ENCODE measurements at regions not wholly inside any gene's neighbourhood (a gene's known extent, or its start where the extent isn't known, plus 50 kb on each side); places are given as distances from the start of the nearest gene placed in this dataset.

DNA sequence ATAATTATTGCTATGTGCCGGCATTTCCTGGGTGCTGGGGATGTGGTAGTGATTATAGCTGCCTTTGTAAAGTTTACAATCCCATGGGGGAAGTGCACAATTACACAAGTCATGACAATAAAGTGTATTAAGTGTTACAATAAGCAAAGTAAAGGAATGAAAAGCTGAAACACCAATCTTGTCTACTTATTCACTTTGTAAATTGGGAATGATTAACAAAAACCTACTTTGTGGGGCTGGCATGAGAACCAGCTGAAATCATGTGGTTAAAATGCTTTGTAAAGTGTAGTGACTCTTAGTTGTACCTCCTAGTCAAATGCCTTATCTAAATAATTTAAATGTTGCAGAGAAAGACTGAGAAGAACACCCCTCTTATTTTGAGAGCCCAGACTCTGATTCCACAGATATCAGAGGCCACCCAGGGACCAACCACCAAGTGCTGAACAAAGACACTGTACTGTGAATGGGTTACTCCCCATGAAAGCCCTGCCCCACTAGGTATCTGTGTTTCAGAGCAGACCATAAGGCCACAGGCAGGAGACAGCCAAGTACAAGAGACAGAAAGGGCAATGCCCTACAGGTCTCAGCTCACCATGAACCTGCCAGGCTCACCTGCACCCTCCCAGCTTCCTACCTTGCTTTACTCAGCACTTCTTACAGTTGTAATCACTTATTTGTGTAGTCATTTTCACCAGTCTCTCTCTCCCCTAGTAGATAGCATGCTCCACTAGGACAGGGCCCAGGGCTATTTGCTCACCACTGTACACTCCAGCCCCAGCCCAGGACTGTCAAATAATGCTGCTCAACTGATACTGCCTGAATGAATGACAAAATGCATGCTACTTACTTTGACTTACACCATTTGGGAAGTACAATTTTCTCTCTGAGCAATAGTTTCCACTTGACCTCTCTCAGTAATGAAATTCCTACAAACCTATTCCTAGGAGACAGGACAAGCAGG, 101.6 kb upstream of the APC start:
- Histone ChIP-seq H3K79me2 (replicated peaks; ENCODE audit: insufficient read depth) (no peaks in the 10 kb centered on the region), H3K27me3 (ENCODE audit: insufficient read depth) (no peaks in the 10 kb centered on the region), H3K36me3 (ENCODE audit: insufficient read depth) (no peaks in the 10 kb centered on the region), H3K9me2 (ENCODE audit: insufficient read depth) (0 out of 2 replicates have a peak, but pooled peaks cover 6% of the 10 kb centered on the region), H3K4me2 (no peak overlapping the region), H4K20me1 (replicated peaks; ENCODE audit: insufficient read depth) (no peaks in the 10 kb centered on the region), H3K4me3 (no peak overlapping the region), H2AFZ (no peak overlapping the region; the same call in 1 of the 2 replicates), H3K4me1 (ENCODE audit: insufficient read depth) (no peaks in the 10 kb centered on the region), H3K27ac (ENCODE audit: low read depth) (no peak overlapping the region), H3F3A (replicated peaks; ENCODE audit: low read depth) (no peaks in the 10 kb centered on the region)
- Mint-ChIP-seq H3K27me3 (ENCODE audit: insufficient read depth, low read depth, poor library complexity) (no peaks in the 10 kb centered on the region), H3K36me3 (ENCODE audit: low read depth) (peaks cover 10% of the 10 kb centered on the region; the same call in 1 of the 3 replicates), H3K9me3 (peaks cover 22% of the 10 kb centered on the region), H3K27ac (no peak overlapping the region), H3K4me1 (peaks cover 3% of the 10 kb centered on the region), H3K4me3 (no peak overlapping the region)
- no peak for DNase-seq (ENCODE audit: low spot score)
- TF ChIP-seq, protein P1, sequence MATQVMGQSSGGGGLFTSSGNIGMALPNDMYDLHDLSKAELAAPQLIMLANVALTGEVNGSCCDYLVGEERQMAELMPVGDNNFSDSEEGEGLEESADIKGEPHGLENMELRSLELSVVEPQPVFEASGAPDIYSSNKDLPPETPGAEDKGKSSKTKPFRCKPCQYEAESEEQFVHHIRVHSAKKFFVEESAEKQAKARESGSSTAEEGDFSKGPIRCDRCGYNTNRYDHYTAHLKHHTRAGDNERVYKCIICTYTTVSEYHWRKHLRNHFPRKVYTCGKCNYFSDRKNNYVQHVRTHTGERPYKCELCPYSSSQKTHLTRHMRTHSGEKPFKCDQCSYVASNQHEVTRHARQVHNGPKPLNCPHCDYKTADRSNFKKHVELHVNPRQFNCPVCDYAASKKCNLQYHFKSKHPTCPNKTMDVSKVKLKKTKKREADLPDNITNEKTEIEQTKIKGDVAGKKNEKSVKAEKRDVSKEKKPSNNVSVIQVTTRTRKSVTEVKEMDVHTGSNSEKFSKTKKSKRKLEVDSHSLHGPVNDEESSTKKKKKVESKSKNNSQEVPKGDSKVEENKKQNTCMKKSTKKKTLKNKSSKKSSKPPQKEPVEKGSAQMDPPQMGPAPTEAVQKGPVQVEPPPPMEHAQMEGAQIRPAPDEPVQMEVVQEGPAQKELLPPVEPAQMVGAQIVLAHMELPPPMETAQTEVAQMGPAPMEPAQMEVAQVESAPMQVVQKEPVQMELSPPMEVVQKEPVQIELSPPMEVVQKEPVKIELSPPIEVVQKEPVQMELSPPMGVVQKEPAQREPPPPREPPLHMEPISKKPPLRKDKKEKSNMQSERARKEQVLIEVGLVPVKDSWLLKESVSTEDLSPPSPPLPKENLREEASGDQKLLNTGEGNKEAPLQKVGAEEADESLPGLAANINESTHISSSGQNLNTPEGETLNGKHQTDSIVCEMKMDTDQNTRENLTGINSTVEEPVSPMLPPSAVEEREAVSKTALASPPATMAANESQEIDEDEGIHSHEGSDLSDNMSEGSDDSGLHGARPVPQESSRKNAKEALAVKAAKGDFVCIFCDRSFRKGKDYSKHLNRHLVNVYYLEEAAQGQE (IDR thresholded peaks at IDR 0.05; ENCODE audit: unreplicated experiment) = no peak
- TF ChIP-seq, protein P2, sequence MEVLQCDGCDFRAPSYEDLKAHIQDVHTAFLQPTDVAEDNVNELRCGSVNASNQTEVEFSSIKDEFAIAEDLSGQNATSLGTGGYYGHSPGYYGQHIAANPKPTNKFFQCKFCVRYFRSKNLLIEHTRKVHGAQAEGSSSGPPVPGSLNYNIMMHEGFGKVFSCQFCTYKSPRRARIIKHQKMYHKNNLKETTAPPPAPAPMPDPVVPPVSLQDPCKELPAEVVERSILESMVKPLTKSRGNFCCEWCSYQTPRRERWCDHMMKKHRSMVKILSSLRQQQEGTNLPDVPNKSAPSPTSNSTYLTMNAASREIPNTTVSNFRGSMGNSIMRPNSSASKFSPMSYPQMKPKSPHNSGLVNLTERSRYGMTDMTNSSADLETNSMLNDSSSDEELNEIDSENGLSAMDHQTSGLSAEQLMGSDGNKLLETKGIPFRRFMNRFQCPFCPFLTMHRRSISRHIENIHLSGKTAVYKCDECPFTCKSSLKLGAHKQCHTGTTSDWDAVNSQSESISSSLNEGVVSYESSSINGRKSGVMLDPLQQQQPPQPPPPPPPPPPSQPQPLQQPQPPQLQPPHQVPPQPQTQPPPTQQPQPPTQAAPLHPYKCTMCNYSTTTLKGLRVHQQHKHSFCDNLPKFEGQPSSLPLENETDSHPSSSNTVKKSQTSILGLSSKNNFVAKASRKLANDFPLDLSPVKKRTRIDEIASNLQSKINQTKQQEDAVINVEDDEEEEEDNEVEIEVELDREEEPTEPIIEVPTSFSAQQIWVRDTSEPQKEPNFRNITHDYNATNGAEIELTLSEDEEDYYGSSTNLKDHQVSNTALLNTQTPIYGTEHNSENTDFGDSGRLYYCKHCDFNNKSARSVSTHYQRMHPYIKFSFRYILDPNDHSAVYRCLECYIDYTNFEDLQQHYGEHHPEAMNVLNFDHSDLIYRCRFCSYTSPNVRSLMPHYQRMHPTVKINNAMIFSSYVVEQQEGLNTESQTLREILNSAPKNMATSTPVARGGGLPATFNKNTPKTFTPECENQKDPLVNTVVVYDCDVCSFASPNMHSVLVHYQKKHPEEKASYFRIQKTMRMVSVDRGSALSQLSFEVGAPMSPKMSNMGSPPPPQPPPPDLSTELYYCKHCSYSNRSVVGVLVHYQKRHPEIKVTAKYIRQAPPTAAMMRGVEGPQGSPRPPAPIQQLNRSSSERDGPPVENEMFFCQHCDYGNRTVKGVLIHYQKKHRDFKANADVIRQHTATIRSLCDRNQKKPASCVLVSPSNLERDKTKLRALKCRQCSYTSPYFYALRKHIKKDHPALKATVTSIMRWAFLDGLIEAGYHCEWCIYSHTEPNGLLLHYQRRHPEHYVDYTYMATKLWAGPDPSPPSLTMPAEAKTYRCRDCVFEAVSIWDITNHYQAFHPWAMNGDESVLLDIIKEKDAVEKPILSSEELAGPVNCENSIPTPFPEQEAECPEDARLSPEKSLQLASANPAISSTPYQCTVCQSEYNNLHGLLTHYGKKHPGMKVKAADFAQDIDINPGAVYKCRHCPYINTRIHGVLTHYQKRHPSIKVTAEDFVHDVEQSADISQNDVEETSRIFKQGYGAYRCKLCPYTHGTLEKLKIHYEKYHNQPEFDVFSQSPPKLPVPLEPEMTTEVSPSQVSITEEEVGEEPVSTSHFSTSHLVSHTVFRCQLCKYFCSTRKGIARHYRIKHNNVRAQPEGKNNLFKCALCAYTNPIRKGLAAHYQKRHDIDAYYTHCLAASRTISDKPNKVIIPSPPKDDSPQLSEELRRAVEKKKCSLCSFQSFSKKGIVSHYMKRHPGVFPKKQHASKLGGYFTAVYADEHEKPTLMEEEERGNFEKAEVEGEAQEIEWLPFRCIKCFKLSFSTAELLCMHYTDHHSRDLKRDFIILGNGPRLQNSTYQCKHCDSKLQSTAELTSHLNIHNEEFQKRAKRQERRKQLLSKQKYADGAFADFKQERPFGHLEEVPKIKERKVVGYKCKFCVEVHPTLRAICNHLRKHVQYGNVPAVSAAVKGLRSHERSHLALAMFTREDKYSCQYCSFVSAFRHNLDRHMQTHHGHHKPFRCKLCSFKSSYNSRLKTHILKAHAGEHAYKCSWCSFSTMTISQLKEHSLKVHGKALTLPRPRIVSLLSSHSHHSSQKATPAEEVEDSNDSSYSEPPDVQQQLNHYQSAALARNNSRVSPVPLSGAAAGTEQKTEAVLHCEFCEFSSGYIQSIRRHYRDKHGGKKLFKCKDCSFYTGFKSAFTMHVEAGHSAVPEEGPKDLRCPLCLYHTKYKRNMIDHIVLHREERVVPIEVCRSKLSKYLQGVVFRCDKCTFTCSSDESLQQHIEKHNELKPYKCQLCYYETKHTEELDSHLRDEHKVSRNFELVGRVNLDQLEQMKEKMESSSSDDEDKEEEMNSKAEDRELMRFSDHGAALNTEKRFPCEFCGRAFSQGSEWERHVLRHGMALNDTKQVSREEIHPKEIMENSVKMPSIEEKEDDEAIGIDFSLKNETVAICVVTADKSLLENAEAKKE (CRISPR knock-in tag; IDR thresholded peaks at IDR 0.05) = no peak
- no peak for TF ChIP-seq ZNF331 (CRISPR knock-in tag; IDR thresholded peaks at IDR 0.05; ENCODE audit: low read depth)
- no peak for TF ChIP-seq CREB1 (CRISPR knock-in tag; IDR thresholded peaks at IDR 0.05; ENCODE audit: low read depth)
- no peak for TF ChIP-seq EZH2 (IDR thresholded peaks at IDR 0.05; ENCODE audit: low read depth, unreplicated experiment)
- no peak for TF ChIP-seq STAT1 (IDR thresholded peaks at IDR 0.05; ENCODE audit: unreplicated experiment)
- TF ChIP-seq EZH2phosphoT487 (IDR thresholded peaks at IDR 0.05; ENCODE audit: unreplicated experiment) = no peak
- TF ChIP-seq, protein P3, sequence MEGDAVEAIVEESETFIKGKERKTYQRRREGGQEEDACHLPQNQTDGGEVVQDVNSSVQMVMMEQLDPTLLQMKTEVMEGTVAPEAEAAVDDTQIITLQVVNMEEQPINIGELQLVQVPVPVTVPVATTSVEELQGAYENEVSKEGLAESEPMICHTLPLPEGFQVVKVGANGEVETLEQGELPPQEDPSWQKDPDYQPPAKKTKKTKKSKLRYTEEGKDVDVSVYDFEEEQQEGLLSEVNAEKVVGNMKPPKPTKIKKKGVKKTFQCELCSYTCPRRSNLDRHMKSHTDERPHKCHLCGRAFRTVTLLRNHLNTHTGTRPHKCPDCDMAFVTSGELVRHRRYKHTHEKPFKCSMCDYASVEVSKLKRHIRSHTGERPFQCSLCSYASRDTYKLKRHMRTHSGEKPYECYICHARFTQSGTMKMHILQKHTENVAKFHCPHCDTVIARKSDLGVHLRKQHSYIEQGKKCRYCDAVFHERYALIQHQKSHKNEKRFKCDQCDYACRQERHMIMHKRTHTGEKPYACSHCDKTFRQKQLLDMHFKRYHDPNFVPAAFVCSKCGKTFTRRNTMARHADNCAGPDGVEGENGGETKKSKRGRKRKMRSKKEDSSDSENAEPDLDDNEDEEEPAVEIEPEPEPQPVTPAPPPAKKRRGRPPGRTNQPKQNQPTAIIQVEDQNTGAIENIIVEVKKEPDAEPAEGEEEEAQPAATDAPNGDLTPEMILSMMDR (conservative IDR thresholded peaks at IDR 0.05; ENCODE audit: low read depth in 2 of 2) = no peak
- TF ChIP-seq POLR2AphosphoS5 (IDR thresholded peaks at IDR 0.05; ENCODE audit: low read depth) = no peak
- TF ChIP-seq JUNB (IDR thresholded peaks at IDR 0.05; ENCODE audit: unreplicated experiment) = no peak
- TF ChIP-seq ZNF114 (CRISPR knock-in tag; IDR thresholded peaks at IDR 0.05) = no peak
- no peak for ATAC-seq

All from GM23338 (cell line).